Fibroblast of skin of back (primary cell): ENCODE measurements at regions not wholly inside any gene's neighbourhood (a gene's known extent, or its start where the extent isn't known, plus 50 kb on each side); places are given as distances from the start of the nearest gene placed in this dataset.
A peak's percentile ranks its signal among the peaks of the same experiment; 100 is the strongest.

Experiments
- DNase-seq: peaks from one replicate; pipeline ENCODE4 v3.0.0-alpha.2; 2013

DNA sequence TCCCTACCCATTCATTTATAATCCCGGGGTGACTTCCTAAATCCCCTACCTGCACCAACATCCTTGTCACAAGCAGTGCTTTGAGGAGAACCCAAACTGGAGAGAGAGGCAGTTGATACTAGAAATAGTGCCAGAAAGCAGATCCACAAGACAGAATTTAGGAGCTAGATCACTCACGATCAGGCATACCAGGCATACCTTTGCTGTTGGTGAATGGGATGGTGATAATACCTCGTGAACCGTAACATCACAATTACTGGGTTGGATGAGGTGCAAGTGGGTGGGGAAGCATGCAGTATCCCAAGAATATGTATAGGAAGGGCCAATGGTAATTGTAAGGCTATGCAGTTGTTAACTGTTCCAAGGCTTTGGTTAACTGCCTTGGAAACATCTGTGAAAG, 129.3 kb downstream of the TMA16 start:
- no peak for DNase-seq

- no peak for DNase-seq
Observed at GRCh38 chr4:163624727-163625126, 130.2 kb downstream of the TMA16 start.

DNA sequence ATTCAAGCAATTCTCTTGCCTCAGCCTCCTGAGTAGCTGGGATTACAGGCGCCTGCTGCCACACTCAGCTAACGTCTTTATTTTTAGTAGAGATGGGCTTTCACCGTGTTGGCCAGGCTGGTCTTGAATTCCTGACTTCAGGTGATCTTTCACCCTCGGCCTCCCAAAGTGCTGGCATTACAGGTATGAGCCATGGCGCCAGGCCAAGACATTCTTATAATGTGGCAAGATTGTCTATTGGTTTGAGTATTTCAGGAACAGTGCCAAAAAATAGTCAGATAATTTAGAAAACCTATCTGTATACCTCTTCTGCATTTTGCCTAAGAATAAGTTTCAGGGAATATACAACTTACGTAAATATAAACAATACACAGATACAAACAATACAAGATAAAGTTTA, 136.8 kb downstream of the TMA16 start:
- DNase-seq = no peak

GRCh38 chr4:163638909-163639308, 144.4 kb downstream of the TMA16 start:
- no peak for DNase-seq

GRCh38 chr4:163649557-163650091, 155.1 kb downstream of the TMA16 start:
- no peak for DNase-seq

DNA sequence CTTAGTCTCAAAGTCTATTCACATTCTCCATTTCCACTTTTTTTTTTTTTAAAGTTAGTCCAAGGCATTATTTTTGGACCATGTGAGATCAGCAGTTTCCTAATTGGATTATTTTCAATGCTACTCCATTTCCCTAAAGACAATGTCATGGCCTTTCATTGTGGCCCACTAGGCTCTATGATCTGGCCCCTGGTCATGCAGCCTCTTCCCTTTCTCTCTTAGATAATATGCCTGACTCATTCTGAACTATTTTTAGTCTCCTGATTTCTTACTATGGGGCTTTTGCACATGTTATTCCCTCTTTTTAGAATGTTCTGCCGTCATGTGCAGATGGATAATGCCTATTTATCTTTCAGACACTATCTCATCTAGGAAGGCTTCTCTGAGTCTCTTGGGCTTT, 157.3 kb downstream of the TMA16 start:
- no peak for DNase-seq

- no peak for DNase-seq
Observed at GRCh38 chr4:163654621-163655020, 160.1 kb downstream of the TMA16 start.

GRCh38 chr4:163660636-163661035, 166.1 kb downstream of the TMA16 start:
- no peak for DNase-seq

DNA sequence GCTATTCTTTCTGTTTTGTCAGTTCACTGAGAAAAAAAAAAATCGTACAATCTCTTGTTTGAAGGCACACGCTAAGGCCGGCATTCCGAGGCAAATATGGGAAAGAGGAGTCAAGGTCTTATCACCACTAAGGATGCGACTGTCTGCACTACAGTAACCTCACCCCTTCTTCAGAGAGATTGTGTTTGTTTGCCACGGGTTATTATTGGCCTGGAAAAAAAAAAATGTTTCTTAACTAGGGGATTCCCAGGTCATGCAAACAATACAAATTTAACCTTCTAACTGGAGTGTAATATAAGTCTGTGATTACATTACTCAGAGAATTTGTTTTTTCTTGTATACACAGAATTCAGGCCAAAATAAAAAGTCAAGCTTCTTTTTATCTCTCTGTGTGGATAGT, 168.3 kb downstream of the TMA16 start:
- no peak for DNase-seq

DNA sequence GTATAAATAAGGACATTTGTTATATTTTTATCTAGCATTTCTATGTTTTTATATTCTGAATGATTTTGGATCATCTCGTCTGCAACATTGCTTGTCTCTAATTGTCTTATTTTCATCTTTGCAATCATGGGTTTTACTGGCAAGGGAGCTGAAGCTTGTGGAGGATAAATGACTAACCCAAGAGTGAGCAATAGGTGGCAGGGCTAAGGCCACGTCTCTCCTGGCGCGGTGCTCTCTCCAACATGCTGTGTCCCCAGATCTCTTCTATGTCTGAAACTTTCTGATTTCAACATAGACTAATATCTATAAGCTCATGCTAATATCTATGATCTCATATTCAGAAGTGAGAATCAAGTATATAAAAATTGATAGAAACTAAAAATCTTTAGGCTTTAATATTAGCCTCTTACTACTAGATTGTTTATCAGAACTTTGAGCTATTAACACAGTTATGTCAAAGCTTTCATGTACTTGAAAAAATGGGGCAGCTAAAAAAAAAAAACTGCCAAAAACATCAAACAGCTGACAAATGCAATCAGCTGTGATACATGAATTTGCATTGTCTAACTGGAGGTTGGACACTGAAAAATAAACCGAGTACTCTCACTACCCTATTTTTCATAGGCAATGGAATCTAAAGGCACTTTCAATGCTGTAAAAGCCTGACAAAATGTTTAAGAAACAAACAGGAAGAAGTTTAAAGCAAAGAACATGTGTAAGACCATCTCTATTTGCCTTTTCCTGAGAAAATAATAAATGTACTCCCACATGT, 169.2 kb downstream of the TMA16 start:
- DNase-seq = no peak

DNA sequence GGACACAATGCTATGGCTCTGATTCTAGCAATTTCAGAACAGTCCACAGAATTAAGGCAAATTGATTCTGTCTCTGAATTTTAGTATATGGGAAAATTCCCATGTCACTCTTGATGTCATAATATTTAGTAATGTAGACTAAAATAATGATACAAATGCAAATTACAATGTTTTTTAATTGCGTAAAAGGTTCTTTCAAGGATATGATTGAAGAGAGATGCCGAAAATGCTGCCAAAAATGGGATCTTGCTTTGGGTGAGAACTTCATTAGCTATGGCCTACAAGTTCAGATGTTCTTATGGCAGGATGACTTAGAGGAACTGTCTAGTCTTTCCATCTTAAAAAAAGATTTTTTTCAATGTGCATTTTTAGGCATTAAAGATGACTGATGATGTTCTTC, 170.6 kb downstream of the TMA16 start:
- DNase-seq = no peak

DNA sequence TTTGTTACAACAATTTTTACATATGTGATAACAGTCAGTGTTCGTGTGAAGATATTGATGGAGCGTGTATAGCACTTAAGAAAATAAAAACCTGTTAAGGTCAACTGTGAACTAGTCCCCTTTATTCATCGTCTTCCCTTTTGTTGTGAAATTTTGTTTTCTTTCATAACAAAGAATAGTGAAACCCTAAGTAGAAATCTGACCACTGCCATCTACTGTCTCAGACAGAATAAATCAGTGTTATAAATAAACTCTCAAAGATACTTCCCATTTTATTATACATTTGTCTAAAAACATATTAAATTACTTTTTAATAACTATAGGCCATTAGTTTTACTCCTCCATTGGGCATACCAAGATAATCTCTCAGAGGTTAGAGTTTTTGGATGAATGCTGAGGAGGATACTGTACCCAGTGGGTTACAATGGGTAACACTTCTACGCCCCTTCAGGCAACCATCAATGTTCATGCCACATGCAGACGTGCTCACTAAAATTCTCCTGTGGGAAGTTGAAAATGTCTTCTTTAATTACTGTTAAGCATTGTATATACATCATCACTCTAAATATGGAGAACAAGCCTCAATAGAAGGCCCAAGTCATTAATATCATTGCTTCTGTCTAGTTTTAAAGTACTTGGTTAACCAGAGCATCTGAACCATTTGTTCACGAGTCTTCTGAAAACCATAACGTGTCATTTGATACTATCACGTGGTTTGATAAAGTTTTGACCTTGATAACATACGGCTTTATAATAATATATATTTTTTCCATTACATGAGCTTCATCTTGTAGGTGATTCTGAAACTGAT, 171.2 kb downstream of the TMA16 start:
- no peak for DNase-seq

GRCh38 chr4:163666332-163666873, 171.9 kb downstream of the TMA16 start:
- no peak for DNase-seq

DNA sequence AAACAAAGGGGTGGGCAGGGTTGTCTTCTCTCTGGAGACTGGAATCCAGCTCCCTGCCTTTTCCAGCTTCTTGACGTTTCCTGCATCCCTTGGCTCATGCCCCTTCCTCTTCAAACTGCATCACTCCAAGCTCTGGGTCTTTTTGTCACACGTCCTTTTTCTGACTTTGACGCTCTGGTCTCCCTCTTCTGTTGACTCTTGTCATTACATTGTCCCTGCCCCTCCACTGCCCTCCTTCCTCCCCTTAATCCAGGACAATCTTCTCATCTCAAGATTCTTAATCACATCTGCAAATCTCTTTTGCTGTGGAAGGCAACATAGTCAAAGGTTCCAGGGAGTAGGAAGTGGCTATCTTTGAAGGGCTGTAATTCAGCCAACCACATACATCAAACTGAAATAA, 178.3 kb downstream of the TMA16 start:
- DNase-seq = no peak

GRCh38 chr4:163673848-163674697, 179.6 kb downstream of the TMA16 start:
- DNase-seq = no peak

- peak; percentile 13 for DNase-seq
Observed at GRCh38 chr4:163679189-163679588, 184.7 kb downstream of the TMA16 start.

- DNase-seq = no peak
Observed at GRCh38 chr4:163680386-163681098, 186.1 kb downstream of the TMA16 start.

DNA sequence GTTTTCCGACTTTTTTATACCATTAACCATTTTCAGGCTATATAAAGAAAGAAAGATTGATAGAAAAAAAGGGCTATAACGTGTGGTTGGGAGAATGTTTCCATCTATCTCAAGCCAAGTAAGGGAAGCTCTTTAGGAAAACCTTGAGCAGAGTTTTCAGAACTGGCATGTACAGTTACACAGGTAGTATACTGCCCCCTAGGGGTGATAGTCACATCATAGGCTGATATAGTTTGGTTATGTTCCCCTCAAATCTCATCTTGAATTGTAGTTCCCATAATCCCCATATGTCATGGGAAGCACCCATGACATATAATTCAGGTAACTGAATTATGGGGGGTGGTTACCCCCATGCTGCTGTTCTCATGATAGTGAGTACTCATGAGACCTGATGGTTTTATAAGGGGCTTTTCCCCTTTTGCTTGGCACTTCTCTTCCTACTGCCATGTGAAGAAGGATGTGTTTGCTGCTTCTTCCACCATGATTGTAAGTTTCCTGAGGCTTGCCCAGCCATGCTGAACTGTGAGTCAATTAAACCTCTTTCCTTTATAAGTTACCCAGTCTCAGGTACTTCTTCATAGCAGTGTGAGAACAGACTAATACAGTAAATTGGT, 186.8 kb downstream of the TMA16 start:
- peak; percentile 16 for DNase-seq

DNA sequence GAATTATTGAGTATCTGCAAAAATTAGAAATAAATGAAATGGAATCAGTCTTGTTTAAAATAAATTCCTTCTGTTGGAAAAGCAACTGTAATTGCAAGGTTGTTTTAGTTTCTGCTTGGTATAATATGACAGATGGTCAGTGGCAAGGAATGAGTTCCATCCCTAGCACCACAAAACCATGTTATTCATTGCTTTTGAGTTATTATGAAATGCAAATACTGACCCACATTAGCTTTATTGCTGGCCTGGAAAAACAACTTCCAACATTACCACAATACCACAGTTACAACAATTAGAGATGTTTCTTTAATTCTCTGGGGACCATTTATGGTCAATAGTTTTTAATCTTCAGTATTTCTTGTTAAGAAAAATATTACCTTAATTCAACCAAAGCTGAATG, 194.4 kb downstream of the TMA16 start:
- DNase-seq = no peak

GRCh38 chr4:163693211-163693610, 198.7 kb downstream of the TMA16 start:
- DNase-seq = peak; percentile 30

DNA sequence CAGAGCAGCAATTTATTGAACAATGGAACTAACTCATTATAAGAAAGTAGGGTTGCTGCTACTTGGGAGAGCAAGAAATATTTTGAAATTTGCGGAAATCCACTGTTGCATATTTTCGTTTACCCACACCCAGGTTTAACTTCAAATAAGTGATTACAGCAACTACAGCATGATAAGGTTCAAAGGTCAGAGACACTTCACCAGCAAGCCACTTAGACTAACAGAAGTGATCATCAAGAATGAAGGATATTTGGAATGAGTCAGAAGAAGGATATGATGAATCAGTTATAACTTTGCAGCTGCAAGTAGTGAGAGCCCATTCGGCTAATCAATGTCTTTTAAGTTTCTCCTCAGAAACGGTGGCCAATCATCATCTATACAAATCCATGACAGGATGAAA, 199.3 kb downstream of the TMA16 start:
- DNase-seq = peak; percentile 62
